Bone marrow (tissue), 2 donors: ENCODE measurements at regions not wholly inside any gene's neighbourhood (a gene's known extent, or its start where the extent isn't known, plus 50 kb on each side); places are given as distances from the start of the nearest gene placed in this dataset.

Experiments
- DNase-seq, 2 donors: peaks; one replicate each; lab custom pipeline; 2025; lab: John Stamatoyannopoulos, UW

GRCh38 chr5:112626715-112627114, 111.0 kb upstream of the APC start:
- no peak for DNase-seq

GRCh38 chr5:112628214-112628980, 109.3 kb upstream of the APC start:
- no peak for DNase-seq

- DNase-seq, result no peak
Observed at GRCh38 chr5:112630246-112631009, 107.3 kb upstream of the APC start.

GRCh38 chr5:112634166-112634565, 103.5 kb upstream of the APC start:
- DNase-seq, result no peak

- no peak for DNase-seq
Observed at GRCh38 chr5:112634796-112635195, 102.9 kb upstream of the APC start.

- no peak for DNase-seq
Observed at GRCh38 chr5:112635276-112635675, 102.4 kb upstream of the APC start.

- no peak for DNase-seq
Observed at GRCh38 chr5:112635771-112636731, 101.6 kb upstream of the APC start.

- DNase-seq, result no peak
Observed at GRCh38 chr5:112636751-112637150, 100.9 kb upstream of the APC start.

- DNase-seq, result no peak
Observed at GRCh38 chr5:112637343-112637742, 100.3 kb upstream of the APC start.

- DNase-seq, result no peak
Observed at GRCh38 chr5:112640546-112640945, 97.1 kb upstream of the APC start.

- no peak for DNase-seq
Observed at GRCh38 chr5:112641515-112642110, 96.1 kb upstream of the APC start.

- DNase-seq, result no peak
Observed at GRCh38 chr5:112642885-112643284, 94.8 kb upstream of the APC start.

- no peak for DNase-seq
Observed at GRCh38 chr5:112643339-112643971, 94.2 kb upstream of the APC start.

GRCh38 chr5:112646139-112646936, 91.3 kb upstream of the APC start:
- DNase-seq, result no peak

GRCh38 chr5:112647428-112647827, 90.3 kb upstream of the APC start:
- DNase-seq, result no peak

GRCh38 chr5:112648264-112648663, 89.4 kb upstream of the APC start:
- no peak for DNase-seq

- DNase-seq, result no peak
Observed at GRCh38 chr5:112649882-112650281, 87.8 kb upstream of the APC start.

GRCh38 chr5:112653638-112654205, 84.0 kb upstream of the APC start:
- DNase-seq, result no peak

- no peak for DNase-seq
Observed at GRCh38 chr5:112655513-112655912, 82.2 kb upstream of the APC start.

GRCh38 chr5:112656451-112656850, 81.2 kb upstream of the APC start:
- DNase-seq, result no peak
